OCI-LY7 (cell line): ENCODE measurements at regions not wholly inside any gene's neighbourhood (a gene's known extent, or its start where the extent isn't known, plus 50 kb on each side); places are given as distances from the start of the nearest gene placed in this dataset.

ENCODE experiments used
- BruUV-seq: library from RNA; stranded (reverse); fragments of 400-500 nt; replicated peaks from 2 replicates; lab custom pipeline; 2021; lab: Mats Ljungman, UMichigan
- CTCF ChIA-PET: fragments of 300-600 bp; sonication (Branson Sonifier 250); formaldehyde crosslinking; loops from one replicate; lab custom pipeline; 2022; ENCODE audit warnings: antibody characterized with exemption; ENCODE audit not compliant: unreplicated experiment; lab: Charles Lee
- POLR2A ChIA-PET: fragments of 300-600 bp; sonication (Branson Sonifier 250); formaldehyde crosslinking; loops from one replicate; lab custom pipeline; 2022; ENCODE audit warnings: antibody characterized with exemption; lab: Charles Lee
- DNase-seq: peaks from one replicate; pipeline ENCODE4 v3.0.0-alpha.2; 2015; ENCODE audit warnings: low spot score
- H2AFZ ChIP-seq: fragments of 200-600 bp; sonication (generic), shearing (Covaris generic); 2 replicates; pipeline ENCODE4 v1.6.1; 2014; ENCODE audit warnings: mild to moderate bottlenecking, antibody characterized with exemption, low read length, moderate library complexity
- H3K27ac ChIP-seq: fragments of 200-600 bp; sonication (generic); 2 replicates; pipeline ENCODE4 v1.5.1; 2014; ENCODE audit warnings: mixed run types, low read depth, mild to moderate bottlenecking, moderate library complexity, low read length, inconsistent platforms; ENCODE audit not compliant: poor library complexity, severe bottlenecking
- H3K36me3 ChIP-seq: fragments of 200-600 bp; sonication (generic); 2 replicates; pipeline ENCODE4 v1.6.1; 2014; ENCODE audit warnings: mild to moderate bottlenecking, antibody characterized with exemption, low read length, moderate library complexity, mixed read lengths; ENCODE audit not compliant: insufficient read depth
- H3K4me1 ChIP-seq: fragments of 200-600 bp; sonication (generic); 2 replicates; pipeline ENCODE4 v1.5.1; 2014; ENCODE audit warnings: mild to moderate bottlenecking, low read length; ENCODE audit not compliant: insufficient read depth, poor library complexity, severe bottlenecking
- H3K4me2 ChIP-seq: fragments of 200-600 bp; sonication (generic); 2 replicates; pipeline ENCODE4 v1.6.1; 2014; ENCODE audit warnings: mild to moderate bottlenecking, low read length
- H3K4me3 ChIP-seq: fragments of 200-600 bp; sonication (generic); 2 replicates; pipeline ENCODE4 v1.5.1; 2014; ENCODE audit warnings: mild to moderate bottlenecking, low read depth, low read length; ENCODE audit not compliant: poor library complexity, severe bottlenecking
- H3K79me2 ChIP-seq: fragments of 200-600 bp; sonication (generic); 2 replicates; pipeline ENCODE4 v1.6.1; 2016; ENCODE audit warnings: low read depth, mild to moderate bottlenecking, low read length, moderate library complexity, mixed read lengths; ENCODE audit not compliant: insufficient read depth
- H3K9me2 ChIP-seq: fragments of 200-600 bp; sonication (generic); 2 replicates; pipeline ENCODE4 v1.6.1; 2016; ENCODE audit warnings: mild to moderate bottlenecking, low read length, mixed read lengths; ENCODE audit not compliant: insufficient read depth
- H3K9me3 ChIP-seq: fragments of 200-600 bp; sonication (generic); 2 replicates; pipeline ENCODE4 v1.6.1; 2014; ENCODE audit warnings: mild to moderate bottlenecking, mixed run types, low read length, mixed read lengths
- H4K20me1 ChIP-seq: fragments of 200-600 bp; sonication (generic); 2 replicates; pipeline ENCODE4 v1.6.1; 2014; ENCODE audit warnings: mild to moderate bottlenecking, antibody characterized with exemption, low read length, moderate library complexity, mixed read lengths; ENCODE audit not compliant: insufficient read depth
- CTCF ChIP-seq: fragments of 200-600 bp; sonication (generic); conservative IDR thresholded peaks from 2 replicates; pipeline ENCODE4 v1.5.1; 2014; ENCODE audit warnings: mild to moderate bottlenecking, antibody characterized with exemption, low read length, moderate library complexity, mixed read lengths
- EZH2phosphoT487 ChIP-seq: fragments of 200-600 bp; sonication (generic); IDR thresholded peaks from 2 replicates; pipeline ENCODE4 v1.6.1; 2018; ENCODE audit warnings: low read depth, borderline replicate concordance, mild to moderate bottlenecking, mixed run types, antibody characterized with exemption, low read length, moderate library complexity, mixed read lengths
- intact Hi-C: fragments of 100-400 bp; cut with micrococcal nuclease; formaldehyde crosslinking; loops from one replicate; pipeline ENCODE4 v1.10.0; 2022; ENCODE audit not compliant: unreplicated experiment

GRCh38 chr10:63711361-63711760 lies 190.2 kb downstream of the REEP3 start:
- Histone ChIP-seq H3K4me3 (no peak overlapping the region), H4K20me1 (no peaks in the 10 kb centered on the region), H3K79me2 (no peaks in the 10 kb centered on the region), H3K36me3 (no peaks in the 10 kb centered on the region), H3K9me3 (no peaks in the 10 kb centered on the region), H3K4me1 (no peaks in the 10 kb centered on the region), H2AFZ (no peak overlapping the region), H3K9me2 (no peaks in the 10 kb centered on the region), H3K27ac (no peak overlapping the region), H3K4me2 (no peak overlapping the region)
- intact Hi-C loops = no loop called here
- no peak for DNase-seq
- BruUV-seq = no TSS peak
- ChIA-PET POLR2A (no interaction called here), CTCF (no interaction called here)
- TF ChIP-seq EZH2phosphoT487 (no peak), CTCF (no peak)

GRCh38 chr10:63711867-63712716 lies 190.9 kb downstream of the REEP3 start:
- H2AFZ ChIP-seq = no peak overlapping the region
- intact Hi-C loops = no loop called here
- H3K9me2 ChIP-seq = no peaks in the 10 kb centered on the region
- H4K20me1 ChIP-seq = no peaks in the 10 kb centered on the region
- ChIA-PET POLR2A (no interaction called here), CTCF (no interaction called here)
- no TSS peak for BruUV-seq
- no peaks in the 10 kb centered on the region for H3K36me3 ChIP-seq
- H3K27ac ChIP-seq = no peak overlapping the region
- DNase-seq = no peak
- no peaks in the 10 kb centered on the region for H3K4me1 ChIP-seq
- H3K4me3 ChIP-seq = no peak overlapping the region
- no peaks in the 10 kb centered on the region for H3K9me3 ChIP-seq
- H3K79me2 ChIP-seq = no peaks in the 10 kb centered on the region
- TF ChIP-seq CTCF (no peak), EZH2phosphoT487 (no peak)
- no peak overlapping the region for H3K4me2 ChIP-seq

DNA sequence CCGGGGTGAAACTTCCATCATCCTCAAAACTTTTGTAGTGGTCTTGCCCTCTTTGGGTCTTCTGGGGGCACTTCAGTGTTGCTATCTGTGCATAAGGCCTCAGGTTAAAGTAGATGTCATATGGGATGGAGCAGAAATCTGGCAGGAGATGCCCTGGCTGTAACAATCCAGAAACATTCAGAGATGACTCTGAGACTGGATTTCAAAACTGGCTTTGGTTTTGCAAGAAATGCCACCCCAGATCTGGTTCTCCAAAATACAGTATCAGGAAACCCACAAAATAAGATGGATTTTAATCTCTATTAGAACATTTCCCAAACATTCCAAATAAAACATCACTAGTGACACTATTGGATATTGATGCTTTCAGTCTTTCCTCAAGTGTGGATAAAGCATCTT lies 191.5 kb downstream of the REEP3 start:
- H3K4me3 ChIP-seq = no peak overlapping the region
- POLR2A ChIA-PET = no interaction called here
- no peak overlapping the region for H3K27ac ChIP-seq
- no peaks in the 10 kb centered on the region for H3K9me3 ChIP-seq
- no peaks in the 10 kb centered on the region for H3K9me2 ChIP-seq
- no peak overlapping the region for H3K4me2 ChIP-seq
- no peak for DNase-seq
- CTCF ChIA-PET = no interaction called here
- no peaks in the 10 kb centered on the region for H4K20me1 ChIP-seq
- no peaks in the 10 kb centered on the region for H3K79me2 ChIP-seq
- no peaks in the 10 kb centered on the region for H3K4me1 ChIP-seq
- intact Hi-C loops = no loop called here
- H2AFZ ChIP-seq = no peak overlapping the region
- no peaks in the 10 kb centered on the region for H3K36me3 ChIP-seq
- TF ChIP-seq CTCF (no peak), EZH2phosphoT487 (no peak)
- BruUV-seq = no TSS peak
